HG03442 (cell line): ENCODE measurements at regions not wholly inside any gene's neighbourhood (a gene's known extent, or its start where the extent isn't known, plus 50 kb on each side); places are given as distances from the start of the nearest gene placed in this dataset.

Experiments
- ATAC-seq: cut with Tn5 transposase; IDR thresholded peaks from one replicate; pipeline ENCODE4 v1.9.1; 2021; ENCODE audit warnings: mild to moderate bottlenecking, moderate library complexity; ENCODE audit not compliant: unreplicated experiment

- ATAC-seq = no peak
Observed at GRCh38 chr17:77771998-77772397, 186.5 kb upstream of the TNRC6C start.

- no peak for ATAC-seq
Observed at GRCh38 chr17:77772461-77772897, 186.0 kb upstream of the TNRC6C start.

GRCh38 chr17:77772899-77773358 is 185.6 kb upstream of the TNRC6C start:
- ATAC-seq = no peak

- no peak for ATAC-seq
Observed at GRCh38 chr17:77774182-77774581, 184.3 kb upstream of the TNRC6C start.

DNA sequence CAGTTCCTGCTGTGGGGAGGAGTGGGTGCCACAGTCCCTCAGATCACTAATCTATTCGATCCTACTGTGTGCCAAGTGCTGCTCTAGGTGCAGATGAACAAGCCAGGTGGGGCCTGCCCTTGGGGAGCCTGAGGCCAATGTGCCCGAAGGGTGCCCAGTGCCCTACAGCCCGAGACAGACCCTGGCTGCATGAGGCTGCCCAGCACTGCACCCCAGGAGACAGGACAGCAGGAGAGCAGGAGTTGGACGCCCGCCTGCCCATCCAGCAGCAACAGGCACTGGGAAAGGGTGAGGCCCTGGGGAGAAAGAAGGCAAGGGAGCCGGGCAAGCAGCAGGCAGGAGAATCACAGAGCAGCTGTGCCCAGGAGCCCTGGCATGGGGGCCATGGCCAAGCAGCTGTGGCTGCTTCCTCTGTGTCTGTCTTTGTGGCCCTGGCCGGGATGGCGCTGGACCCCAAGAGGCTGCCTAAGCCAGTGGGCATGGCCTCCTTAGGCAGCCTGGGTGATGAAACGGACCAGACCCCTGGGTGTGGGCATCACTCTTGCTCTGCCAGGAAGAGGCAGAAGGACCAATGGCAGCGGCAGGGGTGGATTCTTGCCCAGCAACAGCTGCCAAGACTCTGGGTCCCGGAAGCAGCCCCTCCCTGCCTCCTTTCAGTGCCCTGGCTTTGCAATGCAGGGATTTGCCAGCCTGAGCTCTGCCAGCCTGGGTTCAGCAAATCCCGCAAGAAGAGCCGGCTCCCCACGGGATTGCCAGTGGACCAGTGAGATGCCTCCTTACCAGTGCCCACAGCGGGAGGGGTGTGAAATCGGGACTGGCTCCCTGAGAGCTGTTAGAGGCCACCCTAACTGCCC is 179.6 kb upstream of the TNRC6C start:
- no peak for ATAC-seq

DNA sequence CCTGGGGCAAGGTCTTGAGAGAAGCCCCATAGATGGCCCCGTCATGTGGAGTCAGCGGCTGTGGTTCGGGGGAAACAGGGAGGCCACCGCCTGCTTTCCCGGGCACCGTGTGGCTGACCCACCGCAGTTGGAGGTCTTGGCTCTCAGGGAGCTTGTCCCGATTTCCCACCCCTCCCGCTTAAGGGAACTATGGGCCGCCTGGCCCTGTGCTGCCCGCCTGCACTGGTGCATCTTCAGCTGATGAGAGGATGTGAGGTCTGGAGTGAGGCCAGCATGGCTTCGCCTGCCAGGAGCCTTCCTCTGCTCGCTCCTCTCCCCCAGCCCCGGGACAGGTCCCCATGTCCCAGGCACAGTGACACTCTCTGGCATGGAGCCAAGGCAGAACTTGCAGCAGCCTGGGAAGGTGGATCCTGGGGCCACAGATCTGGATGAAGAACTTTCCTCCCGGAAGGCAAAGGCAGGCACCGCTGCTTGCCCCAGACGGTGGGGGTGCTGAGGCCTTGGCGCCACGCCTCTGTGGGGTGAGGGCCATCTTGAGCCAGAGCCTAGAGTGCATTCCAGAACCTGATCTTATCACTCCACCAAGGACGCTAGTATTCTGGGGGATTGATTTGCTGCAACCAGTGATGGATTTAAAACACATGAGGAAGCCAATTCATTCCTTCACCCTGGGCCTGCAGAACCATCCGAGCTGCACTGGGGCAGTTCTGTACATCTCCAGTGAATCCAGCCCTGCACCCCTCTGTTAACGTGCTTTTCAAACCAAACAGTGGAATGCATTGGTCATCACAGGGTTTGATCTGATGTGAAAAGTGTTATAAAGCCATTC is 178.6 kb upstream of the TNRC6C start:
- ATAC-seq = no peak

DNA sequence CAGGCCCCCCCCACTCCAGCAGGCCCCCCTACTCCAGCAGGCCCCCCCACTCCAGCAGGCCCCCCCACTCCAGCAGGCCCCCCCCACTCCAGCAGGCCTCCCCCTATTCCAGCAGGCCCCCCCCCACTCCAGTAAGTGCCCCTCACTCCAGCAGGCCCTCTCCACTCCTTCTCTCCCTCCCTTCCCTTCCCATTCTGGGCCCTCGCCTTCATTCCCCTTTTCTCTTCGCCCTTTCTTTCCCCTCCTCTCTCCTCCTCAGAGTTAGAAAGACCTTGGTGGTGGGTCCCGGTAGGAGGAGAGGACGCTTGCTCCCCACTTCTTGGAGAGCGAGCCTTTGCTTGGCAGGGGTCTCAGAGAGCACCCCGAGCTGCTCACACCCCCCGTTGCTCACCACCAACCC is 177.0 kb upstream of the TNRC6C start:
- ATAC-seq = no peak

GRCh38 chr17:77782201-77782600 is 176.3 kb upstream of the TNRC6C start:
- no peak for ATAC-seq

GRCh38 chr17:77782611-77783010 is 175.9 kb upstream of the TNRC6C start:
- no peak for ATAC-seq

DNA sequence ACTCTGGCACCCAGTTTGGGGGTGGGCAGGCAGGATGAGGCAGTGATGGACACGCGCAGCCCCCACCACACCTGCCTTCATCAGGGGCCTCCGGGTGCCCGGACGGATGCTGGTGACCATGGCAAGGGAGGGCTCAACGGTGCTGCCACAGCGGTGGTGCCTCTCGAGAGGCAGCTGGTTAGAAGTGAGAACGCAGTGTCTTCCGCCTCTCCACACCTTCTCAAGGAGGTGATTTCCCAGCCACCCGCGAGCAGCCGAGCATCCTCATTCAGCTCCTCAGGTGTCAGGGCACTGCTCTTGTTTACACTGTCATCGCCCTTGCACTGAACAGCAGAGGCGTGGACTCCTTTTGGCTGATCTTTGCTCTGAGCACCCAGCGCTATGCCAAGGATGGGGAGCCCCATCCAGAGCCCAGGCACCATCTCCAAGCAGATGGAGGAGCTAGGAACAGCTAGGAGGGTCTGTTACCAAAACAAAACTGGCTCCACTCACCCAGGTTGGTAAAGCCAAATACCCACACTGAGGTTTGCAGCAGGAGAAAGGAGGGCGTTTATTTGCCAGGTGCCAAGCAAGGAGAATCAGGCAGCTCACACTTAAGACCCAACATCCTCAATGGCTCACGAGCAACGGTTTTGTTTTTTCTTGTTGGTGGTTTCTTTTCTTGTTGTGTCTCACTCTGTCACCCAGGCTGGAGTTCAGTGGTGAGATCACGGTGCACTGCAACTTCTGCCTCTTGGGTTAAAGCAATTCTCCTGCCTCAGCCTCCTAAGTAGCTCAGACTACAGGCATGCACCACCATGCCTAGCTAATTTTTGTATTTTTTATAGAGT is 174.3 kb upstream of the TNRC6C start:
- ATAC-seq = no peak

- ATAC-seq = no peak
Observed at GRCh38 chr17:77785312-77785905, 173.1 kb upstream of the TNRC6C start.

- no peak for ATAC-seq
Observed at GRCh38 chr17:77786090-77786489, 172.4 kb upstream of the TNRC6C start.

DNA sequence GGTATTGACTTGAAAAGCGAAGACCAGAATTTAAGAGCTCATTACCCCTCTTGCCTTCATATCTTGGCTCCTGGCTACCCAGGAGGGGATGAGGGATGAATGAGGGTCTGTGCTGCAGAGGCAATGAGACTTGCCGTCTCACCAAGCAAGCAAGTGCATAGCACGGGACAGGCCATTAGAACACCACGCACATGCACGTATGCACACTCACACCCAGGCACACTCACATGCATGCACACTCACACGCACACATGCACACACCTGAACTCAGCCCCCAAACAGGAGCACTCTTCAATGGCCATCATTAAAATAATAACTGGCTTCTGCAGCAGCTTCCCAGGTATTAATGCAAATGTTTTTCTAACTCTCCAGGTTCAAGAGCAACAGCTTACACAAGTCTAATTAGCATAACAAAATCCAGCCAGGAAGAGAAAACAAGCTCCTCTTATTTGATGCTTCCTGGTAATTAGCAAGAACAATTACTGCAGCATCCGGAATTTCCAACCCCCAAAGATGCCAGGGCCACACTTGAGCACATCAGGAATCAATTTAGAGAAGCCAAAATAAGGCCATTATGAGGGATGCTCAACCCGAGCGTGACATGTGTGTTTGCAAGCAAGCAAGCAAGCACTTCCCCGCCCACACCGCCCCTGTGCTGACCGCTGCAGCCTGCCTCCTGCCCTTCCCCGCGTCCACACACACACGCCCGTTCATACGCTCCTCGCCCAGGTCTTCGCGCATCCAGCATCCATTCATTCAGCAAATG is 171.6 kb upstream of the TNRC6C start:
- ATAC-seq = no peak

- ATAC-seq = no peak
Observed at GRCh38 chr17:77790143-77790829, 168.2 kb upstream of the TNRC6C start.

GRCh38 chr17:77792626-77793025 is 165.9 kb upstream of the TNRC6C start:
- ATAC-seq = no peak

GRCh38 chr17:77793146-77793970 is 165.1 kb upstream of the TNRC6C start:
- no peak for ATAC-seq

DNA sequence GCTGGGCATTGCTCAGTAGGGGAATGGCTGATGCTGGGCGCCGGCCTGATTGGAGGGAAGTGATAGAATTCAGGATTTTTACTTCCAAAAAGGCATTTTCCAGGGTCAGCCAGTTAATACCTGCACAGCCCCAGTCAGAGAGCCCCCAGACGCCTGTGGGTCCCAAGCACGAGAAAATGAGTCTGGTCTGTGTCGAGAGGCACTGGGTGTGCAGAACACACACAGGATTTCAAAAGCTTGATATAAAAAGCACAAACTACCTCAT is 164.6 kb upstream of the TNRC6C start:
- ATAC-seq = no peak

- no peak for ATAC-seq
Observed at GRCh38 chr17:77794846-77795245, 163.7 kb upstream of the TNRC6C start.

GRCh38 chr17:77795685-77796084 is 162.8 kb upstream of the TNRC6C start:
- no peak for ATAC-seq
